SK-N-SH (cell line): ENCODE measurements at regions not wholly inside any gene's neighbourhood (a gene's known extent, or its start where the extent isn't known, plus 50 kb on each side); places are given as distances from the start of the nearest gene placed in this dataset.

Experiments
- CTCF ChIA-PET: fragments of 300-600, 350-600 bp; formaldehyde crosslinking; extraction: SDS; loops from one replicate; lab custom pipeline; 2021; lab: Yijun Ruan, JAX
- POLR2A ChIA-PET: fragments of 350-600 bp; sonication (Branson Sonifier 250); formaldehyde crosslinking; extraction: SDS; loops from one replicate; lab custom pipeline; 2020; ENCODE audit warnings: antibody characterized with exemption, inconsistent platforms; lab: Yijun Ruan, JAX
- DNase-seq: peaks from one replicate; pipeline ENCODE4 v3.0.0; 2012
- H2AFZ ChIP-seq: fragments of 200-600 bp; sonication (generic); 2 replicates; pipeline ENCODE4 v1.8.1; 2016; ENCODE audit warnings: antibody characterized with exemption, mild to moderate bottlenecking, low read depth
- H3F3A ChIP-seq: fragments of 200-600 bp; sonication (generic); replicated peaks from 2 replicates; pipeline ENCODE3; 2016; ENCODE audit warnings: antibody characterized with exemption, mild to moderate bottlenecking; ENCODE audit not compliant: insufficient read depth
- H3K27ac ChIP-seq, 2 experiments: fragments of 200-500 bp in 1 of 2; fragments of 200-600 bp in 1 of 2; sonication (Bioruptor generic) in 1 of 2; sonication (generic), shearing (Covaris generic) in 1 of 2; 2 replicates each; pipeline versions ENCODE4 v1.5.1 to v1.6.1; 2014 to 2016; ENCODE audit warnings: low read depth in 2 of 2, inconsistent platforms in 1 of 2, low read length in 1 of 2, mild to moderate bottlenecking in 1 of 2, mixed read lengths in 1 of 2
- H3K27me3 ChIP-seq: fragments of 200-600 bp; sonication (generic), shearing (Covaris generic); 2 replicates; pipeline ENCODE4 v1.6.1; 2016; ENCODE audit warnings: mixed run types; ENCODE audit not compliant: insufficient read depth
- H3K36me3 ChIP-seq, 2 experiments: fragments of 200-500 bp in 1 of 2; fragments of 200-600 bp in 1 of 2; sonication (Bioruptor generic) in 1 of 2; sonication (generic) in 1 of 2; replicated peaks in 1 of 2; 2 replicates each; pipeline versions ENCODE3 to v1.5.1; 2014 to 2016; ENCODE audit warnings: low read length in 1 of 2, mild to moderate bottlenecking in 1 of 2; ENCODE audit not compliant: insufficient read depth in 2 of 2, control insufficient read depth in 1 of 2
- H3K4me1 ChIP-seq, 2 experiments: fragments of 200-500 bp in 1 of 2; fragments of 200-600 bp in 1 of 2; sonication (Bioruptor generic) in 1 of 2; sonication (generic), shearing (Covaris generic) in 1 of 2; 2 replicates each; pipeline versions ENCODE4 v1.5.1 to v1.6.1; 2014 to 2016; ENCODE audit warnings: low read depth in 1 of 2, low read length in 1 of 2, mixed run types in 1 of 2; ENCODE audit not compliant: insufficient read depth in 2 of 2, control insufficient read depth in 1 of 2
- H3K4me2 ChIP-seq: fragments of 200-600 bp; sonication (generic), shearing (Covaris generic); 2 replicates; pipeline ENCODE4 v1.6.1; 2017; ENCODE audit warnings: mixed run types
- H3K4me3 ChIP-seq, 2 experiments: fragments of 200-500 bp in 1 of 2; fragments of 200-600 bp in 1 of 2; sonication (Bioruptor generic) in 1 of 2; sonication (generic), shearing (Covaris generic) in 1 of 2; 2 replicates each; pipeline versions ENCODE4 v1.5.1 to v1.8.1; 2014 to 2016; ENCODE audit warnings: low read depth in 2 of 2, inconsistent platforms in 1 of 2, low read length in 1 of 2, mild to moderate bottlenecking in 1 of 2, mixed read lengths in 1 of 2, moderate library complexity in 1 of 2
- H3K79me2 ChIP-seq: fragments of 200-600 bp; sonication (generic); 2 replicates; pipeline ENCODE4 v1.8.1; 2017; ENCODE audit warnings: mild to moderate bottlenecking; ENCODE audit not compliant: insufficient read depth
- H3K9ac ChIP-seq: fragments of 200-600 bp; sonication (generic); 2 replicates; pipeline ENCODE4 v1.6.1; 2017; ENCODE audit warnings: mixed run types
- H3K9me2 ChIP-seq: fragments of 200-600 bp; sonication (generic); 2 replicates; pipeline ENCODE4 v1.6.1; 2017; ENCODE audit warnings: mixed run types
- H3K9me3 ChIP-seq: fragments of 200-600 bp; sonication (generic); 2 replicates; pipeline ENCODE4 v1.6.1; 2017; ENCODE audit warnings: mixed run types, mild to moderate bottlenecking, moderate library complexity
- H4K20me1 ChIP-seq: fragments of 200-600 bp; sonication (generic); 2 replicates; pipeline ENCODE4 v1.6.1; 2017; ENCODE audit warnings: mild to moderate bottlenecking, mixed run types; ENCODE audit not compliant: insufficient read depth
- ELF1 ChIP-seq: IDR thresholded peaks from 2 replicates; pipeline ENCODE4 v1.4.0; 2012
- FOXJ3 ChIP-seq: sonication (generic); formaldehyde crosslinking; IDR thresholded peaks from 2 replicates; pipeline ENCODE4 v1.5.1; 2020; ENCODE audit warnings: mild to moderate bottlenecking, missing genetic modification reagents
- GABPA ChIP-seq: IDR thresholded peaks from 2 replicates; pipeline ENCODE4 v1.4.0; 2012; ENCODE audit warnings: low read depth, mild to moderate bottlenecking
- GATA2 ChIP-seq: sonication (generic); formaldehyde crosslinking; IDR thresholded peaks from 2 replicates; pipeline ENCODE4 v1.5.0; 2020; ENCODE audit warnings: mild to moderate bottlenecking, missing genetic modification reagents
- JUND ChIP-seq: IDR thresholded peaks from 2 replicates; pipeline ENCODE4 v1.4.0; 2012
- NRF1 ChIP-seq: IDR thresholded peaks from 2 replicates; pipeline ENCODE4 v1.6.1; 2012; ENCODE audit warnings: low read depth, mild to moderate bottlenecking, low read length
- POLR2AphosphoS5 ChIP-seq: IDR thresholded peaks from 2 replicates; pipeline ENCODE4 v1.6.1; 2012; ENCODE audit warnings: low read depth, low read length
- RFX5 ChIP-seq: IDR thresholded peaks from 2 replicates; pipeline ENCODE4 v1.6.1; 2012; ENCODE audit warnings: mild to moderate bottlenecking, improper control_type of control experiment, low read length
- YY1 ChIP-seq: IDR thresholded peaks from 2 replicates; pipeline ENCODE4 v1.4.0; 2012; ENCODE audit warnings: low read depth, mild to moderate bottlenecking
- WGBS: methylation state at CpG from one replicate; pipeline ENCODE4 v1.1.6; 2017; ENCODE audit warnings: low lambda C conversion rate; 5-methylcytosine and 5-hydroxymethylcytosine counted together
- TF ChIP-seq, protein P1 (sequence below): IDR thresholded peaks from 2 replicates; pipeline ENCODE4 v1.6.1; 2012; ENCODE audit warnings: mild to moderate bottlenecking, low read depth, low read length, moderate library complexity
- TF ChIP-seq, protein P2 (sequence below): fragments of 150-350 bp; IDR thresholded peaks from 2 replicates; pipeline ENCODE4 v1.6.1; 2016; ENCODE audit warnings: mild to moderate bottlenecking, low read depth, low read length
- TF ChIP-seq, protein P3 (sequence below): fragments of 150-350 bp; IDR thresholded peaks from 2 replicates; pipeline ENCODE4 v1.6.1; 2017; ENCODE audit warnings: antibody characterized with exemption, low read length, low read depth, borderline replicate concordance

DNA sequence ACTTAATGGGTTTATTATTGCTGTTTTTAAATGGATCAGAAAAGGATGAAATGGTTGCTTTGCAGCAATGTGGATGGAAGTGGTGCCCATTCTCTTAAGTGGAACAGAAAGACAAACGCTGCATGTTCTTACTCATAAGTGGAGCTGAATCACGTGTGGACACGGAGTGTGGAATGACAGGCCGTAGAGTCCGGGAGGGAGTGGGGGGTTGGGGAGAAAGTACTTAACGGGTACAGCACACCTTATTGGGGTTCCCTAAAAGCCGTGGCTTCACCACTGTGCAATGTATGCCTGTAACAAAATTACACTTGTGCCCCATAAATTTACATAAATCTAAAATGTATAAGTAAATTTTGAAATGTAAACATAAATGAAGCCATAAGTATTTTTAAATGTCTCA lies 64.0 kb upstream of the CTDP1 start:
- Histone ChIP-seq H3K4me2 (no peak overlapping the region), H3K79me2 (no peaks in the 10 kb centered on the region), H3F3A (peaks cover 2% of the 10 kb centered on the region), H4K20me1 (no peaks in the 10 kb centered on the region), H3K4me3 (no peak overlapping the region), H3K4me1 (no peaks in the 10 kb centered on the region), H3K9me2 (no peaks in the 10 kb centered on the region), H2AFZ (no peak overlapping the region), H3K27ac (no peak overlapping the region), H3K36me3 (no peaks in the 10 kb centered on the region), H3K9me3 (no peaks in the 10 kb centered on the region), H3K27me3 (peaks cover 60% of the 10 kb centered on the region), H3K9ac (no peak overlapping the region)
- ChIA-PET POLR2A (no interaction called here), CTCF (interaction anchor here (1.1 to 1.8 kb wide), 2 partner anchors 14 to 235 kb away, joined by 3 to 4 read pairs; no protein-coding TSS in a partner anchor)
- DNase-seq: no peak
- WGBS: 3% methylated on average over 7 of the region's 7 CpGs
- TF ChIP-seq FOXJ3 (CRISPR knock-in tag): no peak
- TF ChIP-seq, protein P1, sequence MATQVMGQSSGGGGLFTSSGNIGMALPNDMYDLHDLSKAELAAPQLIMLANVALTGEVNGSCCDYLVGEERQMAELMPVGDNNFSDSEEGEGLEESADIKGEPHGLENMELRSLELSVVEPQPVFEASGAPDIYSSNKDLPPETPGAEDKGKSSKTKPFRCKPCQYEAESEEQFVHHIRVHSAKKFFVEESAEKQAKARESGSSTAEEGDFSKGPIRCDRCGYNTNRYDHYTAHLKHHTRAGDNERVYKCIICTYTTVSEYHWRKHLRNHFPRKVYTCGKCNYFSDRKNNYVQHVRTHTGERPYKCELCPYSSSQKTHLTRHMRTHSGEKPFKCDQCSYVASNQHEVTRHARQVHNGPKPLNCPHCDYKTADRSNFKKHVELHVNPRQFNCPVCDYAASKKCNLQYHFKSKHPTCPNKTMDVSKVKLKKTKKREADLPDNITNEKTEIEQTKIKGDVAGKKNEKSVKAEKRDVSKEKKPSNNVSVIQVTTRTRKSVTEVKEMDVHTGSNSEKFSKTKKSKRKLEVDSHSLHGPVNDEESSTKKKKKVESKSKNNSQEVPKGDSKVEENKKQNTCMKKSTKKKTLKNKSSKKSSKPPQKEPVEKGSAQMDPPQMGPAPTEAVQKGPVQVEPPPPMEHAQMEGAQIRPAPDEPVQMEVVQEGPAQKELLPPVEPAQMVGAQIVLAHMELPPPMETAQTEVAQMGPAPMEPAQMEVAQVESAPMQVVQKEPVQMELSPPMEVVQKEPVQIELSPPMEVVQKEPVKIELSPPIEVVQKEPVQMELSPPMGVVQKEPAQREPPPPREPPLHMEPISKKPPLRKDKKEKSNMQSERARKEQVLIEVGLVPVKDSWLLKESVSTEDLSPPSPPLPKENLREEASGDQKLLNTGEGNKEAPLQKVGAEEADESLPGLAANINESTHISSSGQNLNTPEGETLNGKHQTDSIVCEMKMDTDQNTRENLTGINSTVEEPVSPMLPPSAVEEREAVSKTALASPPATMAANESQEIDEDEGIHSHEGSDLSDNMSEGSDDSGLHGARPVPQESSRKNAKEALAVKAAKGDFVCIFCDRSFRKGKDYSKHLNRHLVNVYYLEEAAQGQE: no peak
- TF ChIP-seq, protein P2, sequence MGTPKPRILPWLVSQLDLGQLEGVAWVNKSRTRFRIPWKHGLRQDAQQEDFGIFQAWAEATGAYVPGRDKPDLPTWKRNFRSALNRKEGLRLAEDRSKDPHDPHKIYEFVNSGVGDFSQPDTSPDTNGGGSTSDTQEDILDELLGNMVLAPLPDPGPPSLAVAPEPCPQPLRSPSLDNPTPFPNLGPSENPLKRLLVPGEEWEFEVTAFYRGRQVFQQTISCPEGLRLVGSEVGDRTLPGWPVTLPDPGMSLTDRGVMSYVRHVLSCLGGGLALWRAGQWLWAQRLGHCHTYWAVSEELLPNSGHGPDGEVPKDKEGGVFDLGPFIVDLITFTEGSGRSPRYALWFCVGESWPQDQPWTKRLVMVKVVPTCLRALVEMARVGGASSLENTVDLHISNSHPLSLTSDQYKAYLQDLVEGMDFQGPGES: no peak
- TF ChIP-seq JUND: no peak
- TF ChIP-seq NRF1: no peak
- TF ChIP-seq YY1: no peak

DNA sequence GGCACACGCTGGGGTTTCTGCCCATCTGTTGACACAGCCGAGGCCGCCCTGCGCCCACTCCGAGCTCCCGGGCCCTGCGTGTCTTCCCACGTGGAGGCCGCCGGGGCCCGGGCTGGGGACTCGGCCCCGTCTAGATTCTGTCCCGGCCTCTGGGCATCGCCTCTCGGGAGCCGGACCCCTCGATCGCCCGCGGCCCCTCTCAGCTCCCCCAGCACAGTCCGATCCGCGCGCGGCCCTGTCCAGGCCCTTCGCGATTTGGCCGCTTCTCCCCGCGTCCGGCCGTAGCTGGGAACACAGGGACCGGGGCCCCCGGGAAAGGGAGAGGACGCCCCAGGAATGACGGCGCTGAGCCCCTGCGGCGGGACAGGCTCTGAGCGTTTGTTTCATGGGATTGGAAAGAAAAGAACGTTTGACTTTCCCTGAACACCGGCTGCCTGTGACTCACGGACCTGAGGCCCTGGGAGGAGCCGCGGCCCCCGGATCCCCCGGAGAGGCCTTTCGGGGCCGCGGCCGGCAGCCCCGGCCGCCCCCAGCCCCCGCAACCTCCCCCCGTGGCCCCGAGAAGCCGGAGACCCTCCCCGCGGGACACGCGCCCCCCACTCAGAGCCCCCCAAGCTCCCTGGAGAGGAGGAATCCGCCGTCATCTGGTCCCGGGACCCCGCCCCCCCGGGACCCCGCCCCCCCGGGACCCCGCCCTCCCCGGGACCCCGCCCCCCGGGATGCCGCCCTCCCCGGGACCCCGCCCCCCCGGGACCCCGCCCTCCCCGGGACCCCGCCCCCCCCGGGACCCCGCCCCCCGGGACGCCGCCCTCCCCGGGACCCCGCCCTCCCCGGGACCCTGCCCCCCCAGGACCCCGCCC lies 62.7 kb upstream of the CTDP1 start:
- no peak for DNase-seq
- Histone ChIP-seq H3K4me1 (no peaks in the 10 kb centered on the region), H4K20me1 (no peaks in the 10 kb centered on the region), H3K27me3 (peaks cover 60% of the 10 kb centered on the region), H3K9ac (no peak overlapping the region), H3K27ac (no peak overlapping the region), H3K4me3 (no peak overlapping the region), H3K36me3 (no peaks in the 10 kb centered on the region), H3K9me3 (no peaks in the 10 kb centered on the region), H2AFZ (no peak overlapping the region), H3K9me2 (no peaks in the 10 kb centered on the region), H3K79me2 (no peaks in the 10 kb centered on the region), H3K4me2 (no peak overlapping the region), H3F3A (peaks cover 2% of the 10 kb centered on the region)
- WGBS: 61% methylated on average over 30 of the region's 89 CpGs
- ChIA-PET POLR2A (no interaction called here), CTCF (interaction anchor here (0.9 to 1.8 kb wide), 3 partner anchors 9 to 236 kb away, joined by 3 to 4 read pairs (median 4); no protein-coding TSS in a partner anchor)
- TF ChIP-seq GATA2 (CRISPR knock-in tag) (no peak), RFX5 (no peak), ELF1 (no peak), GABPA (no peak), YY1 (no peak), POLR2AphosphoS5 (no peak)
- TF ChIP-seq, protein P1: no peak
- TF ChIP-seq, protein P3, sequence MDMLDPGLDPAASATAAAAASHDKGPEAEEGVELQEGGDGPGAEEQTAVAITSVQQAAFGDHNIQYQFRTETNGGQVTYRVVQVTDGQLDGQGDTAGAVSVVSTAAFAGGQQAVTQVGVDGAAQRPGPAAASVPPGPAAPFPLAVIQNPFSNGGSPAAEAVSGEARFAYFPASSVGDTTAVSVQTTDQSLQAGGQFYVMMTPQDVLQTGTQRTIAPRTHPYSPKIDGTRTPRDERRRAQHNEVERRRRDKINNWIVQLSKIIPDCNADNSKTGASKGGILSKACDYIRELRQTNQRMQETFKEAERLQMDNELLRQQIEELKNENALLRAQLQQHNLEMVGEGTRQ: no peak
